A673 (cell line): ENCODE measurements at regions not wholly inside any gene's neighbourhood (a gene's known extent, or its start where the extent isn't known, plus 50 kb on each side); places are given as distances from the start of the nearest gene placed in this dataset.

Experiments used
- CTCF ChIP-seq: fragments of 300-800, 200-600 bp; sonication (generic); conservative IDR thresholded peaks from 2 replicates; pipeline ENCODE4 v1.5.1; 2017; ENCODE audit warnings: low read depth, mild to moderate bottlenecking, antibody characterized with exemption, low read length, moderate library complexity, mixed read lengths
- EZH2 ChIP-seq: fragments of 200-600 bp; sonication (generic); IDR thresholded peaks from 2 replicates; pipeline ENCODE4 v1.6.1; 2017; ENCODE audit warnings: borderline replicate concordance, low read depth, mild to moderate bottlenecking, mixed read lengths, antibody characterized with exemption, low read length; ENCODE audit not compliant: poor library complexity, severe bottlenecking

- TF ChIP-seq CTCF (no peak), EZH2 (no peak)
Measured at GRCh38 chr2:67295851-67296250, 101.3 kb upstream of the ETAA1 start.
